GM21447 (cell line): ENCODE measurements at regions not wholly inside any gene's neighbourhood (a gene's known extent, or its start where the extent isn't known, plus 50 kb on each side); places are given as distances from the start of the nearest gene placed in this dataset.

Experiments
- ATAC-seq: cut with Tn5 transposase; IDR thresholded peaks from one replicate; pipeline ENCODE4 v1.9.1; 2021; ENCODE audit not compliant: unreplicated experiment

DNA sequence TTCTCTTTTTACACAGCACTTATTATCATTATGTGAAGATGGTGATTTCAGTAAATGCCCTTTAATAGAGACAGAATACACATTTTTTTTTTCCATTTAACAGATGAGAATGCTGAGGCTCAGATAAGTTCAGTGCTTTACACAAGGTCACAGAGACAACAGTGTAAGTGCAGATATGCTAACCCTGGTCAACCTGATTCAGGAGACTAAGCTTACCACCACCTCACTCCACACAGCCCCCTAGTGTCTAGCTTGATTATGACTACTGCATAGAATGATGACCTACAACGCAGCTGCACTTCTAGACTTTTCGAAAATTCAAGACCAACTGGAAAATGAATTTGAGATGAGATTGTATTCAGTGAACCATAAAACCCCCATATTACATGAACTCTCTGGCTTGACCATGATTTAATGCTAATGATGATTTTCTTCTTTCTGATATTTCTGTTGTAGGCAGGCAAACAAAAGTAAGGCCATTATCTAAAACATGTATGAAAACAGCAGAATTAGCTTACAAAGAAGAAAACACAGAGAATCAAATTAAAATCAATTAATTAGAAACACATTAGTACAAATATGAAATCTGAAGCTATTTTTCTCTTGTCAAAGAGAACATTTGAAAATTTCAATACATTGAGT, 212.1 kb upstream of the PHACTR1 start:
- no peak for ATAC-seq

DNA sequence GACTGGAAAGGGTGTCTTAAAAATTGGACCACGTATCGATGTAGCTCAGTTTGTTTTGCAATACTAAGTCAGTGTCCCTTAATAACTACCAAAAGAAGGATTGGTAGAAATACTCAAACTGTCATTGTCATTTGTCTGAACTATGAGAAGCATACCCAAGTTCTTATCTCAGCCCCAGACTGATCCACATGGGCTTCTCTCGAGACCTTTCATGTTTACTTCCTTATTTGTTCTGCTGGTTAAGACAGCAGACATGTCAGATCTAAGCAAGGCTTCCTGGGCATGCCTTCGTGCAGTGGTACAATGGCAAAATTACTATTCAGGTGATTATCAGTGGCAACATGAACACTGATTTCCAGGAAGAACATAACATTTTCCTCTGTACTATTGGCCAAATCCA, 211.1 kb upstream of the PHACTR1 start:
- no peak for ATAC-seq

DNA sequence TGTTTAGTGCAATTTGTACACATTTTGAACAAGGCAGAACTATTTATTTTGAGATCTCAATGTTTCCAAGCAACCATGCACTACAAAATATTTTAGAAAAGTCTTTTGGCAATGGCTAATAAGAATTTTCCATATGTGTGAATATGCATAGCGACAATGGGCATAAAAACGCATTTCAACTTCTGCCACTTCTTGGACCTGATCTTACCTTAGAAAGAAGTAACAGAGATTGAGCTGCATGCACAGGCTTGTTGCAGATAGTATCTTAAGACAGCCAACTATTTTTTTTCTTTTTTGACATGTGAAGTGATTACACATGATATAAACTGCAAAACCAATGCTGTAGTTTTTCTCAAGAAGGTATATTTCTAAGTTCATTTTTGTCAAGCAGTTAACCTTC, 210.4 kb upstream of the PHACTR1 start:
- no peak for ATAC-seq

DNA sequence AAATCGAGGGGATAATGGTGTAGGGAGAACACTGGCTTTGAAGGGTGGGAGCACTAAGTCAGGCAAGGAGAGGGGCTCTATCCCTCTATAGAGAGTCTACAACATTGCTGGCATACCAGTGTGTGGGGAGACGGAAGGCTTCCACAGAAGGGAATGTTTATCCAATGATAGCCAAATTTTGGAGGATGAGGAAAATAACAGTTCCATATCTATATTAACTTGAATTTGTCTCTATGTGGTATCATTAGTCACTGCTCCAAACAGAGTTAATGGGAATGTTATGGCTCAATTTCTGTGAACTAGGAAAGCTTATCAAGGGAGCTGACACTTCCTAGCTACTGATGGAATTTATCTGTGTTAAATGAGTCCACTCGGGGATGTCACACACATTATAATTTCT, 208.9 kb upstream of the PHACTR1 start:
- ATAC-seq: no peak

DNA sequence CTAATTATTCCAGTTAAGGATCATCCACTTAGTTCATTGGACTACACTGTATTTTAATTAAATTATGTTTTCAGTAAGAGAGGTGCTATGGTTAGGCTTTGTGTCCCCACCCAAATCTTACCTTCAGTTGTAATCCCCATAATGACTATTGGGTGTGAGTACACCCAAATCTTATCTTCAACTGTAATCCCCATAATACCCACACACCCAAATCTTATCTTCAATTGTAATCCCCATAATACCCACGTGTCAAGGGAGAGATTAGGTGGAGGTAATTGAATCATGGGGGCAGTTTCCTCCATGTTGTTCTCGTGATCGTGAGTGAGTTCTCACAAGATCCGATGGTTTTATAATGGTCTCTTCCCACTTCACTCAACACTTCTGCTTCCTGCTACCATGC, 208.0 kb upstream of the PHACTR1 start:
- no peak for ATAC-seq

DNA sequence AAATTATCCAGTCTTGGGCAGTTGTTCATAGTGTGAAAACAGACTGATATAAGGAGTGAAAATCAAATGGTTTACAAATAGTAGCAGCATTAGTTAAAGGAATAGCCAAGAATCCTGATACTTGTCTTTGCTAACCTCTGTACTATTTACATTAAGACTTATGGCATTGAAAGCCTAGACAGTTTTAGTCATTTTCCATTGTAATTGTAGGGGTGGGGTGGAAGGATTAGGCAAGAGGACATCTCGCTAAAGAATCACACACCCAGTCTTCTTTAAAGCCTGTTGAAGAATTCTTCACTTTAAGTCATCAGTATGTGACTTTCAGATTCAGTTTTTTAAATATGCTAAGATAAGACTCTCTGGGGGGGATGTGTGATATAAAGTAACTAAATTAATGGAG, 207.5 kb upstream of the PHACTR1 start:
- no peak for ATAC-seq

- ATAC-seq: no peak
Observed at GRCh38 chr6:12516070-12516469, 200.5 kb upstream of the PHACTR1 start.

DNA sequence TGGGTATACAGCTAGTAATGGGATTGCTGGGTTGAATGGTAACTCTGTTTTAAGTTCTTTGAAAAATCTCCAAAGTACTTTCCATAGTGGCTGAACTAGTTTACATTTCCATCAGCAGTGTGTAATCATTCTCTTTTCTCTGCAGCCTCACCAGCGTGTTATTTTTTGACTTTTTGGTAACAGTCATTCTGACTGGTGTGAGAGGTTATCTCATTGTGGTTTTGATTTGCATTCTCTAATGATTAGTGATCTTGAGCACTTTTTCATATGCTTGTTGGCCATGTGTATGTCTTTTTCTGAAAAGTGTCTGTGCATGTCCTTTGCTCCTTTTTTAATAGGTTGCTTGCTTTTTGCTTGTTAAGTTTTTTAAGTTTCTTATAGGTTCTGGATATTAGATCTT, 194.2 kb upstream of the PHACTR1 start:
- no peak for ATAC-seq

- no peak for ATAC-seq
Observed at GRCh38 chr6:12523726-12524125, 192.8 kb upstream of the PHACTR1 start.

DNA sequence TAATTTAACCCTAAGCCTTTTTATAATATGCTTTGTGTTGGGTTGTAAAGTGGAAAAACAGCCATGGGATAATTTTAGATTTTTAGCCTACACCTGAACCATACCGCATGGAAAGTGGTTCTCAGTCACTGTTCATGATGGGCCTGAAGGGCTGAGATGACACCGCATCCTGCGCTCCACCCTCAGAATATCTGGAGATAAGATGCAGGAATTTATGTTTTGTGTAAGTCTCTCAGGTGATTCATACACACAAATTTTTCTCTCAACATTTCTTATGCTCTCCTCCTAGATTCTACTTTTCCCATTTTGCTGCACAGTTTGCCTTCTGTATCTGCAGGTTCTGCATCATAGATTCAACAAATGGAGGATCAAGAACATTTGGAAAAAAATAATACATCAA, 191.3 kb upstream of the PHACTR1 start:
- ATAC-seq: no peak

DNA sequence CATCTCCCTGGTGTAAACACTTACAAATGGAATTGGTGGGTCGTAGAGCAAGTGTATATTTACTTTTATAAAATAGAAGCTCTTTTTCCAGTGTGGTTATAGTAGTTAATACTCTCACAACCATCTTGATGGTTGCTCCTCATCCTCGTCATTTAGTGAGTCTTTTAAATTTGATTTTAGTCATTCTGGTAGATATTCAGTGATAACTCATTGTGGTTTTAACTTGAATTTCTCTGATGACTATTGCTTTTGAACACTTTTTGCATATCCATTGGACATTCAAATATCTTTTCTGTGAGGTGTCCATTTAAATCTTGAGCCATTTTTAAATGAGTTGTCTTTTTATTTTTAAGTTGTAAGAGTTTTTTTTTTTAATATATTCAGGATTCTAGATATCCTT, 189.2 kb upstream of the PHACTR1 start:
- ATAC-seq: no peak

DNA sequence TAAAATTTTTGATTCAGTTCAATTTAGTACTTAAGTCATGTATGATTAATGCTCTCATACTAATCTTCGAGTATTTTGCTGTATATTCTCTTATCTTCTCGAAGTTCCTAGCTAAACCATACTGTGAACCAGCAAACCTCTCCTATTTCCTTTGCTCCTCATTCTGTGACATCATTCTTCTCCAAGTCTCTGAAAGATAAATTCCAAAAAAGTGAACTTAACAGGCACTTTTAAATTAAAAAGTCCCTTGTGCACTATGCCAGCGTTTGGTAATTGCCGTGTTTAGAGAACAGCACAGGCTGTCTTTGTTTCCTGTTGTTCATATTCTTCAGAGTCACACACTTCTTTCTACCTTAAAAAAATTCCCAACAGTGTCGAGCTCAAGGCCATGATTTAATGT, 188.4 kb upstream of the PHACTR1 start:
- no peak for ATAC-seq

DNA sequence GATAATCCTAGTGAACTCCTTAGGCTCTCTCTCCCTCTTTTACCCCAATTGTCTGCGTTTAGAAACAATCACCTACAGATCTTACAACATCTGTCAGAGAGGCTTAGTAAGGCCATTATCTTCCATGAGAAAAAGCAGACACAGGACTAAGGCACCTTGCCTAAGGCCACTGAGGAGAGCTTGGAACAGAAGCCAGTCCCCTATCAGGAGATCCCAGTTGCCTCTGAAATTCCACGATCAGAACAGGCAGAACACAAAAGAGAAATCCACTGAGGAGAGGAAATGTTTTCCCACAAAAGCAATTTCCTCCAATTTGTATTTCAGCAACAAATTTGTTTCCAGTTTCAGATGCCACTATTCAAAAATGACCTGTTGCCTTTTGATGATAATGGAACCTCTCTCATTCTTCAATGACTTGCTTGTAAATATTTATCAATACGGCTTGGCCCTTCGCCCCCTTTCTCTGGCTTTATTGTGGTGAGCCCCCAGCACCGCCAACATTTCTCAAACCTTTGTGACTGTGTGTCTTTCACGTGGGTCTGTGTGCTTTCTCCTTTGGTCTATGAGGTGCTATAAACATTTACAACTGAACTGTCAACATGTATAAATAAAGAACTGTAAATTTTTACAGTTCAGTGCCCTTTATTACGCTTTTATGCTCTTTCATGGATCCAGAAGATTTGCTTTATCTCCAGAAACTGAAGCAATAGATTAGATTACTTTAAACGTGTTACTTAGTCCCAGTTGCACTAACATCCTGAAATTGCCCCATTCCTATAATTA, 187.8 kb upstream of the PHACTR1 start:
- no peak for ATAC-seq

- no peak for ATAC-seq
Observed at GRCh38 chr6:12529364-12530019, 187.1 kb upstream of the PHACTR1 start.

- no peak for ATAC-seq
Observed at GRCh38 chr6:12530345-12530744, 186.2 kb upstream of the PHACTR1 start.

DNA sequence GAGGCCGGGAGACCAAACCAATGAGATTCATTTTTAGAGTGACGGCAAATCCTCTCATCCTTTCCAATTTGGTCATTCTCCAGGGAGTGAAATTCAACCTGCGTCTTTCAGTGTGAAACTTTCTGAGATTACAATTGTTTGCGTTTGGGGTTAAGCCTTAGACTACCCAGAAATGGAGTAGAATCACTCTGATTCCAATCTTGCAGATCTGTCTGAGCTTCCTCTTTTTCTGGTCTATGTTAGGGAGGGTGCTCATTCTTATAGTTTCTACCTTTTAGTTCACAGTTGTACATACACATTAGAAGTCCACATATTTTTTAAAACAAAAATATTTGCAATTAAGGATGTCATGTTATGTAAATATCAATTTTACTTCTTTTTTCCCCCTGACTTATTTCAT, 183.0 kb upstream of the PHACTR1 start:
- ATAC-seq: no peak

DNA sequence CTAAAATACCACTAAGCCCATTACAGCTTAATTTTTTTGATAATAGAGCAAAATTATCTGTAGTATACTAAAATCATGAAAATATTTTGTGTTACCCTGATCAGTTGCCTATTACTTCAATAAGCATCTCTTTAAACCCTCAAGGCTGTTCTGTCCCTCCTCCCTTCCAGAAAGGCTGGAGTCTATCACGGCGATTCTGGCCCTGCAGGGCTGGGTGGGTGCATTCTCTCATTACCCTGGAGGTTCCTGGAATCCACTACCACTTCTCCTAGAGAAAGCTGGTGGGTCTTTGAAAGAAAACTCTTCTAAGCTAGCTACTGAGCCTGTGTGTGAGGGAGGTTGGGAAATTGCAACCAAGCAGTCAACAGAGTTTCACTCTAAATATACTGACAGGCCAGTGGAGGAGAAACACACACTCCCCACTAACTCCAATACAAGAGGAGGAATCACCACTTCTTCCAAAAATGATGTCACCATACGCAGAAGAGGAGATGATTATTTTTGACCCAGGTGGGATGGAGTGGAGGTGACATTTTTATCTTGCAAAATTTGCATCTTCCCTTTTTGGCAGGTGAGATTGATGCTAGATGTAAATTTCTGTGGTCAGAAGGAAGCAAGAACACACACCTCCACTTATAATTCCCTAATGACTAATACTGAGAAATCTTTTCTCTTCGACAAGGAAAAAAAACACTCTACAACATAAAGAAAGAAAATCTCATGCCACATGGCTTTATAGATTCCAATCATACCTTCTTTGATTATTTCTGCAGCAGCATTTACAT, 182.3 kb upstream of the PHACTR1 start:
- ATAC-seq: no peak

GRCh38 chr6:12535586-12536314, 180.8 kb upstream of the PHACTR1 start:
- no peak for ATAC-seq

DNA sequence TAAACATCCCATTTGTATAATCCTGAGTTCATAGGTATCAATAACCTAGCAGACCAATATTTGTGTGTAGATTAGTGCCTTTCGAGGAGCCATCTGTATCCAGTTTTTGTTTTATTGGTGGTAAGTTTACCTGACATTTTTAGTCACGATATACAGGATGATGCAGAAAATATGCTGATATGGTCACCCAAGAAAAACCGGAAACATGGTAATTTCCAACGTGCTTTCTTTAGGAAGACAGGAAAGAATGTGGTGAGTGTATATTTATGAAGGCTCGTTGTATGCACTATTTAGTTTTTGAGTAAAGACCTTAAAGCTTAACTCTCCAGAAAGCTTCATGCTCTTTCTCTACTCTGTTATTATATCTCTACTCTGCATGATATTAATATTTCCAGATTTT, 180.2 kb upstream of the PHACTR1 start:
- no peak for ATAC-seq

DNA sequence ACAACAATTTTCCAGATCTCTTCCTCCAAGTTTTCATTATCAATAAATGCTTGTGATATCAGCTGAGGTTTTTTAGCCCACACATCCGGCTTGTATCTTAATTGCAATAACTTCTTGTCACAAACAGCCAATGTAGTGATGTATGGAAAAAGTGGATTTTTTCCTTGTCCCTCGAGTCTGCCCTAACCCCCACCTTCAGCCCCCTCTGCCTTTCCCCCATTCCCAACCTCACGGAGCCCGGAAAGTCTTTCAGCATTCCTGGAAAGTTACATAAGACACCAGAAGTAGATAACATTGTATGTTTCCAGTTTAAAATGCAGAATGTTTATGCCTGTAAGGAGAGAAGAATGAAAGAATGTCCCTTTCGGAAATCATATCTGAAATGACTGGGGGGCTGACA, 179.2 kb upstream of the PHACTR1 start:
- no peak for ATAC-seq

DNA sequence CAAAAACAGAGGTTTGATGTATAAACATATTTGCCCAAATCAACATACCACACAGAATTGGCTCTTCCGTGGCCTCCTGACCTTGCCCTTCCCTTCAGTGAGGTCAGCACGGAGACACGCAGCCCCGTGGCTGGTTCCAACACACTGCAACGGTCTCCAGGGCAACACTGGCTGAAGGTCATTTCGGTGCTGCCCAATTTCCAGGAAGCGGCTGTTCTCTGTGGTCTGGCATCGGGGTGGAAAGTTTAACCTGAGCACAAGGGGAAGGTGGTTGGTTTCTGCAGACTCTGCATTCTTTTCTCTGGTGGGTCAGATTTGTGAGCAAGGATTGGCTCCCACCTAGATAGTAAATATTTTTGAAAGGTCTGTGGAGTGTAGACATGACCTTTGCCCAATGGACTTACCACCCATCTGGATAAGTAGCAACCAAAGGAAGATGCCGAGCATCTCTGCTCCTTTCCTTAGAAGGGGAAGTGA, 177.6 kb upstream of the PHACTR1 start:
- ATAC-seq: no peak
